SU-DHL-6 (cell line): ENCODE measurements at regions not wholly inside any gene's neighbourhood (a gene's known extent, or its start where the extent isn't known, plus 50 kb on each side); places are given as distances from the start of the nearest gene placed in this dataset.
"Not testable (repeated sequence)": the region's sequence is repeated elsewhere in the genome, so short reads cannot be mapped to it uniquely, and the experiment has no call there.

Experiments used
- H2AFZ ChIP-seq: fragments of 200-600 bp; sonication (generic); 2 replicates; pipeline ENCODE4 v1.6.1; 2014; ENCODE audit warnings: low read depth, mild to moderate bottlenecking, moderate library complexity, mixed read lengths, antibody characterized with exemption, low read length; ENCODE audit not compliant: severe bottlenecking
- H3F3A ChIP-seq: fragments of 200-600 bp; shearing (Covaris generic); 2 replicates; pipeline ENCODE4 v1.6.0; 2016; ENCODE audit warnings: antibody characterized with exemption, mild to moderate bottlenecking; ENCODE audit not compliant: insufficient read depth
- H3K27ac ChIP-seq: fragments of 200-600 bp; sonication (generic); 2 replicates; pipeline ENCODE4 v1.5.1; 2016; ENCODE audit warnings: low read depth, mild to moderate bottlenecking, low read length, moderate library complexity, mixed read lengths
- H3K27me3 ChIP-seq: fragments of 200-600 bp; sonication (generic), shearing (Covaris generic); 2 replicates; pipeline ENCODE4 v1.6.0; 2014; ENCODE audit warnings: mild to moderate bottlenecking, low read length
- H3K36me3 ChIP-seq: fragments of 200-600 bp; sonication (generic); 2 replicates; pipeline ENCODE4 v1.6.1; 2014; ENCODE audit warnings: mild to moderate bottlenecking, low read length, mixed read lengths
- H3K4me2 ChIP-seq: fragments of 300-600, 200-600 bp; shearing (Covaris generic), sonication (generic); 2 replicates; pipeline ENCODE4 v1.6.0; 2014; ENCODE audit warnings: low read length, low read depth, mild to moderate bottlenecking; ENCODE audit not compliant: poor library complexity, severe bottlenecking
- H3K4me3 ChIP-seq: fragments of 200-600 bp; sonication (generic); 2 replicates; pipeline ENCODE4 v1.5.1; 2014; ENCODE audit warnings: antibody characterized with exemption, low read length, mild to moderate bottlenecking, mixed read lengths; ENCODE audit not compliant: insufficient read depth, poor library complexity, severe bottlenecking
- H3K79me2 ChIP-seq: fragments of 200-600 bp; sonication (generic); 2 replicates; pipeline ENCODE4 v1.6.1; 2014; ENCODE audit warnings: mild to moderate bottlenecking, low read length, moderate library complexity; ENCODE audit not compliant: insufficient read depth
- H3K9ac ChIP-seq: fragments of 200-600 bp; sonication (generic); 2 replicates; pipeline ENCODE4 v1.7.0; 2014; ENCODE audit warnings: mild to moderate bottlenecking, low read length
- H3K9me2 ChIP-seq: fragments of 200-600 bp; sonication (generic); replicated peaks from 2 replicates; pipeline ENCODE4 v1.6.1; 2014; ENCODE audit warnings: low read length; ENCODE audit not compliant: insufficient read depth
- H3K9me3 ChIP-seq: fragments of 200-600 bp; sonication (generic); 2 replicates; pipeline ENCODE4 v1.6.1; 2014; ENCODE audit warnings: low read length, mixed read lengths; ENCODE audit not compliant: insufficient read depth
- H4K20me1 ChIP-seq: fragments of 200-600 bp; sonication (generic); 2 replicates; pipeline ENCODE4 v1.6.1; 2014; ENCODE audit warnings: low read depth, mild to moderate bottlenecking, antibody characterized with exemption, low read length, moderate library complexity, mixed read lengths
- EZH2phosphoT487 ChIP-seq: fragments of 200-600 bp; sonication (generic), shearing (Covaris generic); conservative IDR thresholded peaks from 2 replicates; pipeline ENCODE4 v1.6.1; 2018; ENCODE audit warnings: mild to moderate bottlenecking, antibody characterized with exemption, low read length, moderate library complexity, mixed read lengths
- TF ChIP-seq, protein P1 (sequence below): fragments of 200-600 bp; sonication (generic); IDR thresholded peaks from one replicate; pipeline ENCODE4 v1.5.1; 2017; ENCODE audit warnings: antibody characterized with exemption, mild to moderate bottlenecking, low read length, moderate library complexity; ENCODE audit not compliant: insufficient read depth, poor library complexity, severe bottlenecking

DNA sequence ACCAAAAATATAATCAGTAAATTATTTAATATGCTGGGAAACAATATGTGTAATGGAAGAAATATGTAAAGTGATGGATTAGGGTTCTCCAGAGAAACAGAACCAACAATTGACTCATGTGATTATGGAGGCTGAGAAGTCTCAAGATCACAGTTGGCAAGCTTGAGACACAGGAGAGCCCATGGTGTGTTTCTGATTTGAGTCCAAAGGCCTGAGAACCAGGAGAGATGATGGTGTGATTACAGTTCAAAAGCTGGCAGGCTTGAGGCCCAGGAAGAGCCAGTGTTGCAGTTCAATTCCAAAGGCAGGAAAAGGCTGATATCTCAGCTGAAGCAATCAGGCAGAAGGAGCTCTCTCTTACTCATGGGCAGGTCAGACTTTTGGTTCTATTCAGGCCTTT, 138.8 kb upstream of the NBPF11 start:
- no peak overlapping the region for H2AFZ ChIP-seq
- H3K79me2 ChIP-seq: no peaks in the 10 kb centered on the region
- H3K9ac ChIP-seq: no peak overlapping the region
- TF ChIP-seq EZH2phosphoT487: no peak
- no peaks in the 10 kb centered on the region for H3K36me3 ChIP-seq
- H3K4me3 ChIP-seq: no peak overlapping the region
- no peaks in the 10 kb centered on the region for H3F3A ChIP-seq
- no peaks in the 10 kb centered on the region for H4K20me1 ChIP-seq
- no peaks in the 10 kb centered on the region for H3K27me3 ChIP-seq
- no peak overlapping the region for H3K27ac ChIP-seq
- H3K9me3 ChIP-seq: no peaks in the 10 kb centered on the region
- no peaks in the 10 kb centered on the region for H3K9me2 ChIP-seq
- no peak overlapping the region for H3K4me2 ChIP-seq

DNA sequence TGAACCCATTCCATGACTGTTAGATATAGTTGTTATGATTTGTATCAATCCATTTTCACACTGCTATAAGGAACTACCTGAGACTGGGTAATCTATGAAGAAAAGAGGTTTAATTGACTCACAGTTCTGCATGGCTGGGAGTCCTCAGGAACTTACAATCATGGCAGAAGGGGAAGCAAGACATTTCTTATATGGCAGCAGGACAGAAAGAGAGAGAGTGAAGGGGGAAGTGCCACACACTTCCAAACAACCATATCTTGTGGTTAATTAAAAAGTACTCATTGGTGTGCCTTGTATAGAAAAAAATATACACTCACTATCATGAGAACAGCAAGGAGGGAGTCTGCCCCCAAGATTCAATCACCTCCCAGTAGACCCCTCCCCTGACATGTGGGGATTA, 137.6 kb upstream of the NBPF11 start:
- no peak for TF ChIP-seq EZH2phosphoT487
- TF ChIP-seq, protein P1, sequence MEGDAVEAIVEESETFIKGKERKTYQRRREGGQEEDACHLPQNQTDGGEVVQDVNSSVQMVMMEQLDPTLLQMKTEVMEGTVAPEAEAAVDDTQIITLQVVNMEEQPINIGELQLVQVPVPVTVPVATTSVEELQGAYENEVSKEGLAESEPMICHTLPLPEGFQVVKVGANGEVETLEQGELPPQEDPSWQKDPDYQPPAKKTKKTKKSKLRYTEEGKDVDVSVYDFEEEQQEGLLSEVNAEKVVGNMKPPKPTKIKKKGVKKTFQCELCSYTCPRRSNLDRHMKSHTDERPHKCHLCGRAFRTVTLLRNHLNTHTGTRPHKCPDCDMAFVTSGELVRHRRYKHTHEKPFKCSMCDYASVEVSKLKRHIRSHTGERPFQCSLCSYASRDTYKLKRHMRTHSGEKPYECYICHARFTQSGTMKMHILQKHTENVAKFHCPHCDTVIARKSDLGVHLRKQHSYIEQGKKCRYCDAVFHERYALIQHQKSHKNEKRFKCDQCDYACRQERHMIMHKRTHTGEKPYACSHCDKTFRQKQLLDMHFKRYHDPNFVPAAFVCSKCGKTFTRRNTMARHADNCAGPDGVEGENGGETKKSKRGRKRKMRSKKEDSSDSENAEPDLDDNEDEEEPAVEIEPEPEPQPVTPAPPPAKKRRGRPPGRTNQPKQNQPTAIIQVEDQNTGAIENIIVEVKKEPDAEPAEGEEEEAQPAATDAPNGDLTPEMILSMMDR: no peak
- no peak overlapping the region for H2AFZ ChIP-seq
- no peaks in the 10 kb centered on the region for H3K9me2 ChIP-seq
- H3K27me3 ChIP-seq: no peaks in the 10 kb centered on the region
- no peaks in the 10 kb centered on the region for H3K9me3 ChIP-seq
- no peaks in the 10 kb centered on the region for H4K20me1 ChIP-seq
- H3F3A ChIP-seq: no peaks in the 10 kb centered on the region
- no peak overlapping the region for H3K27ac ChIP-seq
- no peak overlapping the region for H3K4me3 ChIP-seq
- H3K36me3 ChIP-seq: no peaks in the 10 kb centered on the region
- no peak overlapping the region for H3K9ac ChIP-seq
- H3K4me2 ChIP-seq: no peak overlapping the region
- H3K79me2 ChIP-seq: no peaks in the 10 kb centered on the region

DNA sequence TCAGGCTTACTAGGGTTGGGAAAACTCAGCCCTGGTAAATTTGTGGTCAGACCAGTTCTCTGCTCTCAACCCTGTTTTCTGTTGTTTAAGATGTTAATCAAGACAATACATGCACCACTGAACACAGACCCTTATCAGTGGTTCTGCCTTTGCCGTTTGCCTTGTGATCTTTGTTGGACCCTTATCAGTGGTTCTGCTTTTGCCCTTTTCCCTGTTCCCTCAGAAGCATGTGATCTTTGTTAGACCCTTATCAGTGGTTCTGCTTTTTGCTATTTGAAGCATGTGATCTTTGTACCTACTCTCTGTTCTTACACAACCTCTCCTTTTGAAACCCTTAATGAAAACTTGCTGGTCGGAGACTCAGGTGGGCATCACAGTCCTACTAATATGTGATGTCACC, 133.9 kb upstream of the NBPF11 start:
- not testable (repeated sequence) for H3K9me3 ChIP-seq, H3K27ac ChIP-seq, H3F3A ChIP-seq, H3K36me3 ChIP-seq, H3K4me3 ChIP-seq, H3K4me2 ChIP-seq, H3K27me3 ChIP-seq, H2AFZ ChIP-seq, H4K20me1 ChIP-seq, H3K9ac ChIP-seq, H3K9me2 ChIP-seq, H3K79me2 ChIP-seq

DNA sequence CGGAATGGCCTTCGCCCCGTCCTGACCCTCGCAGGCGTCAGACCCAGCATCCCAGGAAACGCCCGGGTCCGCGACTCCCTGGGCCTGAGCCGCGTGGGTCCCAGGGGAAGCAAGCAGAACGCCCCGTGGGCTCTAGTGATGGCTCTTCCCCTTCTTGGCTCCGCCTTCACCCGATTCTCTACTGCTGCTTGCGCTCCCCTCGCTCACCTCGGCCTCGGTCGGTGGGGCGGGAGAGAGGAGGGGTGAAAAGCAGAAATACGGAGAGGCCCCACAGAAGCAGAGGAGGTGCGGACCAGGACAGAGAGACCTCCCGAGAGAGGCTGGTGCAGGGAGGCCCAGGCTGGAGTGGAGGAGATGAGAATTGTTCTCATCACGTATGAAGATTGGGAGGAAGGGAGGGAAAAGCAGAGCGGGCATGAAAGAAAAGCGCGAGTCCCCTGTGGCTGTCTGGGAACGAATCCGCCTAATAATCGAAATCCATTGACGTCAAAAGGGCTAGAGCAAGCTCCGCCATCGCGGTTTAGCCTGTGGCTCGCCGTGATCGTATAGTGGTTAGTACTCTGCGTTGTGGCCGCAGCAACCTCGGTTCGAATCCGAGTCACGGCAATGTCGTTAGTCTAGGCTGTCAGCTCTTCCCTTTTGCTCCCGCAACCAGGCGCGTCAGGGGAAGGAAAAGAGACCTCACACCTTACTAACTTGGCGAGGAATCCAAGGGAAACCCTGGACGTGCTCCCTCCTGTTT, 128.9 kb upstream of the NBPF11 start:
- not testable (repeated sequence) for H3K27ac ChIP-seq, H3K9ac ChIP-seq, H3K36me3 ChIP-seq, H3K79me2 ChIP-seq, H3K9me3 ChIP-seq, H4K20me1 ChIP-seq, H3F3A ChIP-seq, H3K27me3 ChIP-seq, H2AFZ ChIP-seq, H3K9me2 ChIP-seq, H3K4me3 ChIP-seq
- H3K4me2 ChIP-seq: peak overlapping the region; percentile 38

DNA sequence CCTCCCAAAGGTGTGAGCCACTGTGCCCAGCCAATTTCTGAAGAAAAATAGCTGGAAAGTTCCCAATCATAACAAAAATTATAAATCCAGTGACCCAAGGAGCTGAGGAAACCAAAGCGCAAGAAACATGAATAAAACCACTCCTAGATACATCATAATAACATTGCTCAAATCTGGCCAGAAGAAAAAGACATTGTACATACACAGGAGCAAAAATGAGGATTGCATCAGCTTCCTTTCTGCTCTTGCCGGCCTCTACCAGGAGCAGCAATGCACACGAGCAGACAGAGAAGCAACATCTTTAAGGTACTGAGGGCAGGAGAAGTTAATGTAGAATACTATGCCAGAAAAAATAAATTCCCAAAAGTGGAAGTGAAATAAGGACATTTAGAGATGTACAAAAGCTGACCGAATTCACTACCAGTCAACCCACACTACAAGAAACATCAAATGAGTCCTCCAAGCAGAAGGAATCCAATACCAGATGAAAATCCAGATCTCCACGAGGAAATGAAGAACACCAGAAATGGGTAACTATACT, 127.0 kb upstream of the NBPF11 start:
- H3K9me2 ChIP-seq, H3K4me3 ChIP-seq, H3K27ac ChIP-seq, H3K4me2 ChIP-seq, H3K79me2 ChIP-seq, H4K20me1 ChIP-seq, H3K9me3 ChIP-seq, H3K27me3 ChIP-seq, H3K9ac ChIP-seq, H3K36me3 ChIP-seq, H3F3A ChIP-seq: not testable (repeated sequence)
- peak overlapping the region; percentile 32 for H2AFZ ChIP-seq

DNA sequence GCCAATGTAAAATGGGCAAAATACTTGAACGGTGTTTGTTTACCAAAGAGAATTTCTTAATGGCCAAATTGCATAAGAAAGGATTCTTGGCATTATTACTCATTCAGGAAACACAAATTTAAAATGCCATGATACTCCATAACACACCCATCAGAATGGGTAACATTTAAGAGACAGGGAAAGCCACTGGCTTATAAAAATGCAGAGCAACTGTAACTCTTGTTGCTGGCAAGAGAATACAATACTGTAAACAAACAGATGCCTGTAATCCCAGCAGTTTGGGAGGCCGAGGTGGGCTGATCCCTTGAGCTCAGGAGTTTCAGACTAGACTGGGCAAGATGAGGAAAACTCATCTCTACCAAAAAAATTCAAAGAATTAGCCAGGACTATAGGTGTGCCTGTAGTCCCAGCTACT, 125.8 kb upstream of the NBPF11 start:
- not testable (repeated sequence) for H3K9me3 ChIP-seq, H3K27me3 ChIP-seq, H3K79me2 ChIP-seq, H3K36me3 ChIP-seq, H2AFZ ChIP-seq, H4K20me1 ChIP-seq, H3K4me2 ChIP-seq, H3K4me3 ChIP-seq, H3F3A ChIP-seq, H3K9ac ChIP-seq, H3K9me2 ChIP-seq, H3K27ac ChIP-seq

DNA sequence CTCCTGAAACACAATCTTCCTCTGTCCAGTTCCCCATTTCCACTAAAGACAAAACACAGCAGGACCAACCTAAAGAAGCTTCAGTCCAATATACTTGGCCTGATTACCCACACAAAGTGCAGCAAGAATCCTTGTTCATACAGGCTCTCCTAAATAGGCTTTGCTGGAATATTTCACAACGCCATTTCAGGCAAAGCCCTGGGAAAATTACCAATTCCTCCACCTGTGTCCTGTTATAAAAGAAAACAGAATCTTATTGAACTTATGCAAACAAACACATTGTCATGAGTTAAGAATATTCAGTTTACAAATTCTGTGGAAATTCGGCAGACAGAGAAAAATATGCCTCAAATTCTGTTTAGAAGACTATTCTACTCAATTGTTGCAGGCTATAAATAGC, 115.0 kb upstream of the NBPF11 start:
- H3K36me3 ChIP-seq, H3K9ac ChIP-seq, H3K9me2 ChIP-seq, H2AFZ ChIP-seq, H4K20me1 ChIP-seq, H3K4me3 ChIP-seq, H3K9me3 ChIP-seq, H3K27ac ChIP-seq, H3K79me2 ChIP-seq, H3K4me2 ChIP-seq, H3K27me3 ChIP-seq, H3F3A ChIP-seq: not testable (repeated sequence)
